ENCODE measurements at regions not wholly inside any gene's neighbourhood (a gene's known extent, or its start where the extent isn't known, plus 50 kb on each side); places are given as distances from the start of the nearest gene placed in this dataset.

GRCh38 chr9:99515093-99515492 is 293.0 kb downstream of the SEC61B start:
- H3K4me2 ChIP-seq (ENCODE audit: low read length): no peak overlapping the region
- H4K20me1 ChIP-seq (ENCODE audit: control insufficient read depth, insufficient read depth, low read depth, low read length): no peaks in the 10 kb centered on the region
- no peaks in the 10 kb centered on the region for H3F3A ChIP-seq (ENCODE audit: control insufficient read depth, insufficient read depth)
- TF ChIP-seq CTCF (IDR thresholded peaks at IDR 0.05; ENCODE audit: low read depth, low read length, poor library complexity, severe bottlenecking): no peak
- no peak for TF ChIP-seq EZH2phosphoT487 (IDR thresholded peaks at IDR 0.05; ENCODE audit: borderline replicate concordance, low read length)
- H3K4me3 ChIP-seq (ENCODE audit: low read length): no peak overlapping the region
- H3K79me2 ChIP-seq (ENCODE audit: control insufficient read depth, low read length): no peaks in the 10 kb centered on the region
- H3K27ac ChIP-seq (ENCODE audit: low read depth, low read length): no peak overlapping the region
- H3K36me3 ChIP-seq (ENCODE audit: control insufficient read depth, low read length): no peaks in the 10 kb centered on the region
- H3K9me2 ChIP-seq (replicated peaks; ENCODE audit: control insufficient read depth, low read length): no peaks in the 10 kb centered on the region
- no peaks in the 10 kb centered on the region for H3K9me3 ChIP-seq (ENCODE audit: control insufficient read depth, insufficient read depth, low read length)
- peaks cover 19% of the 10 kb centered on the region for H3K4me1 ChIP-seq (ENCODE audit: control insufficient read depth, low read length)
- H3K27me3 ChIP-seq (ENCODE audit: control insufficient read depth, low read length): no peaks in the 10 kb centered on the region

- H4K20me1 ChIP-seq (ENCODE audit: control insufficient read depth, insufficient read depth, low read depth, low read length): no peaks in the 10 kb centered on the region
- H3K4me1 ChIP-seq (ENCODE audit: control insufficient read depth, low read length): peaks cover 14% of the 10 kb centered on the region
- H3K9me2 ChIP-seq (replicated peaks; ENCODE audit: control insufficient read depth, low read length): no peaks in the 10 kb centered on the region
- no peak for TF ChIP-seq EZH2phosphoT487 (IDR thresholded peaks at IDR 0.05; ENCODE audit: borderline replicate concordance, low read length)
- TF ChIP-seq CTCF (IDR thresholded peaks at IDR 0.05; ENCODE audit: low read depth, low read length, poor library complexity, severe bottlenecking): no peak
- peak overlapping the region; percentile 29; the same call in 1 of the 2 replicates for H3K4me2 ChIP-seq (ENCODE audit: low read length)
- no peaks in the 10 kb centered on the region for H3K27me3 ChIP-seq (ENCODE audit: control insufficient read depth, low read length)
- H3K27ac ChIP-seq (ENCODE audit: low read depth, low read length): no peak overlapping the region
- no peaks in the 10 kb centered on the region for H3F3A ChIP-seq (ENCODE audit: control insufficient read depth, insufficient read depth)
- no peaks in the 10 kb centered on the region for H3K9me3 ChIP-seq (ENCODE audit: control insufficient read depth, insufficient read depth, low read length)
- H3K79me2 ChIP-seq (ENCODE audit: control insufficient read depth, low read length): no peaks in the 10 kb centered on the region
- H3K4me3 ChIP-seq (ENCODE audit: low read length): no peak overlapping the region
- H3K36me3 ChIP-seq (ENCODE audit: control insufficient read depth, low read length): no peaks in the 10 kb centered on the region
Measured at GRCh38 chr9:99515895-99516656, 294.0 kb downstream of the SEC61B start.

- Histone ChIP-seq H3K27ac (ENCODE audit: low read depth, low read length) (no peak overlapping the region), H3K27me3 (ENCODE audit: control insufficient read depth, low read length) (no peaks in the 10 kb centered on the region), H3K79me2 (ENCODE audit: control insufficient read depth, low read length) (no peaks in the 10 kb centered on the region), H3K4me1 (ENCODE audit: control insufficient read depth, low read length) (peaks cover 14% of the 10 kb centered on the region), H3F3A (ENCODE audit: control insufficient read depth, insufficient read depth) (no peaks in the 10 kb centered on the region), H3K4me3 (ENCODE audit: low read length) (no peak overlapping the region), H4K20me1 (ENCODE audit: control insufficient read depth, insufficient read depth, low read depth, low read length) (no peaks in the 10 kb centered on the region), H3K9me2 (replicated peaks; ENCODE audit: control insufficient read depth, low read length) (no peaks in the 10 kb centered on the region), H3K36me3 (ENCODE audit: control insufficient read depth, low read length) (no peaks in the 10 kb centered on the region), H3K9me3 (ENCODE audit: control insufficient read depth, insufficient read depth, low read length) (no peaks in the 10 kb centered on the region), H3K4me2 (ENCODE audit: low read length) (0 out of 2 replicates have a peak overlapping the region, but pooled peaks have one; percentile 29)
- TF ChIP-seq CTCF (IDR thresholded peaks at IDR 0.05; ENCODE audit: low read depth, low read length, poor library complexity, severe bottlenecking) (no peak), EZH2phosphoT487 (IDR thresholded peaks at IDR 0.05; ENCODE audit: borderline replicate concordance, low read length) (no peak)
Measured at GRCh38 chr9:99516657-99517049, 294.6 kb downstream of the SEC61B start.

Data from DOHH2 (cell line).